GM21737 (cell line): ENCODE measurements at regions not wholly inside any gene's neighbourhood (a gene's known extent, or its start where the extent isn't known, plus 50 kb on each side); places are given as distances from the start of the nearest gene placed in this dataset.
"Not testable (repeated sequence)": the region's sequence is repeated elsewhere in the genome, so short reads cannot be mapped to it uniquely, and the experiment has no call there.

Experiments
- ATAC-seq: cut with Tn5 transposase; IDR thresholded peaks from one replicate; pipeline ENCODE4 v1.9.1; 2021; ENCODE audit warnings: mild to moderate bottlenecking, moderate library complexity; ENCODE audit not compliant: unreplicated experiment

DNA sequence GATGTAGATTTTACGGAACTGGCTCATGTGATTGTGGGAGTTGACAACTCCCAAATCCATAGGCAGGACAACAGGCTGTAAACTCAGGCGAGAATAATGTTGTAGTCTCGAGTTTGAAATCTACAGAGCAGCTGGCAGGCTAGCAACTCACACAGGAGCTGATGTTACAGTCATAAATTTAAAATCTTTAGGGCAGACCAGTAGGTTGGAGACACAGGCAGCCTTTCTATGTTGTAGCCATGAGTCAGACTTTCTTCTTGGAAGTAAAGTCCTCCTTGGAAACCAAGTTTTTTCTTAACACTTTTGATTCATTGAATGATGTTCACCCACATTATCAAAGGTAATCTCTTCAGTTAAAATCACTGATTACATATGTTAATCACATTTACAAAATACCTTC is 89.1 kb upstream of the ALCAM start:
- ATAC-seq: no peak

DNA sequence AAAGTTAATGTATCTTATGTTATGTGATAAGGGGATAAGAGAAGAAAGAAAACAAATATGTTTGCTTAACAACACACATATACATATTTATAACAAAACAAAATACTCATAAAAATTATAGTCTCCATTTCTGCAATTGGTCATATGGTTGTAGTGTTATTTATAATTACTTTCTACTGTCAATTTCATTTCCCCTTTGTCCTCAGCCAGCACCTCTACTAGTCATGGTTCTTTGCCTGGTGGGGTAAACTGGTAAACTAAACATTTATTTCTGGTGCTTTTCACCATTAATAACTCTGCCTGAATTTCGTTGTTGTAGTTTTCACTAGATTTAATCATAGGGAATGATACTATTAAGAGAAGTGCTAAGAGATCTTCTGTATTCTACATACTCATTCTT is 88.0 kb upstream of the ALCAM start:
- no peak for ATAC-seq

- ATAC-seq: no peak
These were observed 84.7 kb upstream of the ALCAM start for GRCh38 chr3:105281989-105282388.

- ATAC-seq: no peak
These were observed 81.8 kb upstream of the ALCAM start for GRCh38 chr3:105284876-105285275.

DNA sequence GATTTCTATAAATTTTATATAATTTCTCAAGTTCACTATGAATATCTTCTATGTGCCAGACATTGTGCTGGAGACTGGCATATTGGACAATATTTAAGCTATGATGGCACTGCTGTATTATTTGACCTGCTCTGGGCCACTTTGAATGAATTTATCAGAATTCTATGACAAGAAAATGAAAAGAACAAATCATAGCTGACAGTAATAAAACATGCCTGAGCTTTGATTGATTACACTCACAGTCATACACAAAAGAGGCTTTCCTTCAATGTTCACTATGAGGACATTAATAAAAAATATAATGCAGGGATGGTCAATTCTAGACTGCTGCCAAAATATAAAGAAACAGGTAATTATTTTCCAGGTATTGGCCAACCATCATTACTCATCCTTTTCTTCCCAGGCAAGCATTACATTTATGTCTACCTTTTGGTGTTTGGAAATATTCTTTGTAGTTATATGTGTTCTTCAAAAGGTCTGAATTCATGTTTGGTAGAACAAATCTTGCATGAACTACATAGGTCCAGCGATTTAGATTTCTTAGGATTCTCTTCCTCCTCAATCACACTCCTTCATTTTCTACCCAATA is 81.0 kb upstream of the ALCAM start:
- ATAC-seq: no peak

DNA sequence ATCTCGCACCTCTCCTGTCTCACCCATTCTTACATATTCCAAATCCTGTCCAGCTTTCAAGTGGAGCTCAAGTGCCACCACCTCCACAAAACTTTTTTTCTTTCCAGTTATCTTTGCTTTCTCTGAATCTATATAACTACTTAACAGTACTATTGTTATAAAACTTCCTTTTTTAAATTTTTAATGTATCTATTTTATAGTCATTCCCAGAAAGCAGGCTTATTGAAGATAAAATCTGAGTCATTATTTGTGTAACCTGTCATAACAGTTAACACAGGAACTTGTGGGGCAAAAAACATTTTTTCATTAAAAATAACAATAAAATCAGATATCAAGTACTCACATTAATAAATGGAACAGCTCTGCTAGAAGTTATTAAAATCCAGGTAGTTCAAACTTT is 73.3 kb upstream of the ALCAM start:
- ATAC-seq: no peak

DNA sequence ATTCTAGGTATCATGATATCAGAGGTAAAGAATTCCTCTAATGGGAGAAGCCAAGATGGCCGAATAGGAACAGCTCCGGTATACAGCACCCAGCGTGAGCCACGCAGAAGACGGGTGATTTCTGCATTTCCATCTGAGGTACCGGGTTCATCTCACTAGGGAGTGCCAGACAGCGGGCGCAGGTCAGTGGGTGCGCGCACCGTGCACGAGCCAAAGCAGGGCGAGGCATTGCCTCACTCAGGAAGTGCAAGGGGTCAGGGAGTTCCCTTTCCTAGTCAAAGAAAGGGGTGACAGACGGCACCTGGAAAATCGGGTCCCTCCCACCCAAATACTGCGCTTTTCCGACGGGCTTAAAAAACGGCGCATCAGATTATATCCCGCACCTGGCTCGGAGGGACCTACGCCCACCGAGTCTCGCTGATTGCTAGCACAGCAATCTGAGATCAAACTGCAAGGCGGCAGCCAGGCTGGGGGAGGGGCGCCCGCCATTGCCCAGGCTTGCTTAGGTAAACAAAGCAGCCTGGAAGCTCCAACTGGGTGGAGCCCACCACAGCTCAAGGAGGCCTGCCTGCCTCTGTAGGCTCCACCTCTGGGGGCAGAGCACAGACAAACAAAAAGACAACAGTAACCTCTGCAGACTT is 70.4 kb upstream of the ALCAM start:
- not testable (repeated sequence) for ATAC-seq

- ATAC-seq: no peak
These were observed 62.2 kb upstream of the ALCAM start for GRCh38 chr3:105304487-105304886.

- ATAC-seq: no peak
These were observed 51.6 kb upstream of the ALCAM start for GRCh38 chr3:105315144-105315543.

GRCh38 chr3:105315815-105316214 is 50.9 kb upstream of the ALCAM start:
- ATAC-seq: no peak

GRCh38 chr3:105316331-105316730 is 50.4 kb upstream of the ALCAM start:
- no peak for ATAC-seq
